ENCODE measurements at regions not wholly inside any gene's neighbourhood (a gene's known extent, or its start where the extent isn't known, plus 50 kb on each side); places are given as distances from the start of the nearest gene placed in this dataset.

- no peak overlapping the region for H3K27ac ChIP-seq
- intact Hi-C loops (cut with DNase I), result no loop called here
- WGBS, 2 donors, result 84 to 94% methylated on average over 3 of the region's 3 CpGs
- H3K9me3 ChIP-seq, result no peaks in the 10 kb centered on the region
- TF ChIP-seq CTCF (IDR thresholded peaks at IDR 0.05), result no peak
- no peak for TF ChIP-seq POLR2A (IDR thresholded peaks at IDR 0.05)
- H3K36me3 ChIP-seq (replicated peaks in 1 of 2; ENCODE audit: insufficient read depth in 1 of 2, low read depth in 2 of 2), result no peaks in the 10 kb centered on the region
- H3K4me3 ChIP-seq, result no peak overlapping the region
- DNase-seq, result no peak
- ATAC-seq, result no peak
- H3K4me1 ChIP-seq, result no peaks in the 10 kb centered on the region
- H3K27me3 ChIP-seq, result no peaks in the 10 kb centered on the region
Measured at GRCh38 chr15:98232761-98233160, 272.3 kb downstream of the ARRDC4 start.

- intact Hi-C loops (cut with DNase I), result no loop called here
- TF ChIP-seq POLR2A (IDR thresholded peaks at IDR 0.05), result no peak
- TF ChIP-seq CTCF (IDR thresholded peaks at IDR 0.05), result no peak
- Histone ChIP-seq H3K9me3 (no peaks in the 10 kb centered on the region), H3K36me3 (replicated peaks in 1 of 2; ENCODE audit: insufficient read depth in 1 of 2, low read depth in 2 of 2) (no peaks in the 10 kb centered on the region), H3K4me1 (no peaks in the 10 kb centered on the region), H3K27me3 (no peaks in the 10 kb centered on the region), H3K27ac (no peak overlapping the region), H3K4me3 (no peak overlapping the region)
- no peak for DNase-seq
- 45 to 68% methylated on average over 2 of the region's 2 CpGs for WGBS, 2 donors
- no peak for ATAC-seq
Measured at GRCh38 chr15:98233873-98234272, 273.4 kb downstream of the ARRDC4 start.

- H3K27ac ChIP-seq, result no peak overlapping the region
- no peaks in the 10 kb centered on the region for H3K36me3 ChIP-seq (replicated peaks in 1 of 2; ENCODE audit: insufficient read depth in 1 of 2, low read depth in 2 of 2)
- H3K4me1 ChIP-seq, result no peaks in the 10 kb centered on the region
- H3K27me3 ChIP-seq, result no peaks in the 10 kb centered on the region
- TF ChIP-seq CTCF (IDR thresholded peaks at IDR 0.05) (no peak), POLR2A (IDR thresholded peaks at IDR 0.05) (no peak)
- no peaks in the 10 kb centered on the region for H3K9me3 ChIP-seq
- no peak overlapping the region for H3K4me3 ChIP-seq
- intact Hi-C loops (cut with DNase I), result no loop called here
- DNase-seq, result no peak
- ATAC-seq, result no peak
- WGBS, 2 donors, result 0% methylated on average over 1 of the region's 1 CpG
Measured at GRCh38 chr15:98240303-98240702, 279.8 kb downstream of the ARRDC4 start.

- WGBS, 2 donors, result 40 to 54% methylated on average over 3 of the region's 3 CpGs
- no peaks in the 10 kb centered on the region for H3K9me3 ChIP-seq
- TF ChIP-seq POLR2A (IDR thresholded peaks at IDR 0.05) (no peak), CTCF (IDR thresholded peaks at IDR 0.05) (no peak)
- H3K4me1 ChIP-seq, result no peaks in the 10 kb centered on the region
- no peak overlapping the region for H3K27ac ChIP-seq
- intact Hi-C loops (cut with DNase I), result no loop called here
- ATAC-seq (no peak), DNase-seq (no peak)
- no peak overlapping the region for H3K4me3 ChIP-seq
- H3K36me3 ChIP-seq (replicated peaks in 1 of 2; ENCODE audit: insufficient read depth in 1 of 2, low read depth in 2 of 2), result no peaks in the 10 kb centered on the region
- no peaks in the 10 kb centered on the region for H3K27me3 ChIP-seq
Measured at GRCh38 chr15:98241032-98241554, 280.6 kb downstream of the ARRDC4 start.

GRCh38 chr15:98257290-98257689 is 296.8 kb downstream of the ARRDC4 start:
- no peak overlapping the region for H3K27ac ChIP-seq
- ATAC-seq (no peak), DNase-seq (no peak)
- H3K4me1 ChIP-seq, result no peaks in the 10 kb centered on the region
- intact Hi-C loops (cut with DNase I), result no loop called here
- TF ChIP-seq POLR2A (IDR thresholded peaks at IDR 0.05) (no peak), CTCF (IDR thresholded peaks at IDR 0.05) (no peak)
- 9 to 19% methylated on average over 2 of the region's 2 CpGs for WGBS, 2 donors
- H3K27me3 ChIP-seq, result no peaks in the 10 kb centered on the region
- no peak overlapping the region for H3K4me3 ChIP-seq
- no peaks in the 10 kb centered on the region for H3K36me3 ChIP-seq (replicated peaks in 1 of 2; ENCODE audit: insufficient read depth in 1 of 2, low read depth in 2 of 2)
- H3K9me3 ChIP-seq, result no peaks in the 10 kb centered on the region
